NCI-H2107 (cell line): ENCODE measurements at regions not wholly inside any gene's neighbourhood (a gene's known extent, or its start where the extent isn't known, plus 50 kb on each side); places are given as distances from the start of the nearest gene placed in this dataset.
"Not testable (repeated sequence)": the region's sequence is repeated elsewhere in the genome, so short reads cannot be mapped to it uniquely, and the experiment has no call there.

Experiments
- DNase-seq: peaks from one replicate; lab custom pipeline; 2025; lab: John Stamatoyannopoulos, UW

DNA sequence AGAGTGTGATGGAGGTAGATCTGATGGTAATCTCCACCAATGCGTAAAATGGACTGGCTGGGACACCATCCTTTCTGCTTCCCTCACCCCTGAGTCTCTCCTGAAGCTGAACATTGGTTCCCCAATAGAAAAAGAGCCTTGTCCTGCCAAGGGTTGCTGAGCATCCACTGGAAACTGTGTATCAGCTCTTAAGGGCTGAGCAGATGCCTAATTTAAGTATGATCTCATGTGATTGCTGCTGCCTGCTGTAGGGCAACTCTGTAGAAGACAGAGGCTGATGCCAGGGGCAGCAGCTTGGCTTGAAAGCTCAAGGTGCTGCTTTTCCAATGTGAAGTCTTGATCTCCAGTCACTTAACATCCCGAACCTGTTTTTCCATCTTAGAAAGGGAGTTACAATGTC lies 310.3 kb upstream of the CCL2 start:
- no peak for DNase-seq

DNA sequence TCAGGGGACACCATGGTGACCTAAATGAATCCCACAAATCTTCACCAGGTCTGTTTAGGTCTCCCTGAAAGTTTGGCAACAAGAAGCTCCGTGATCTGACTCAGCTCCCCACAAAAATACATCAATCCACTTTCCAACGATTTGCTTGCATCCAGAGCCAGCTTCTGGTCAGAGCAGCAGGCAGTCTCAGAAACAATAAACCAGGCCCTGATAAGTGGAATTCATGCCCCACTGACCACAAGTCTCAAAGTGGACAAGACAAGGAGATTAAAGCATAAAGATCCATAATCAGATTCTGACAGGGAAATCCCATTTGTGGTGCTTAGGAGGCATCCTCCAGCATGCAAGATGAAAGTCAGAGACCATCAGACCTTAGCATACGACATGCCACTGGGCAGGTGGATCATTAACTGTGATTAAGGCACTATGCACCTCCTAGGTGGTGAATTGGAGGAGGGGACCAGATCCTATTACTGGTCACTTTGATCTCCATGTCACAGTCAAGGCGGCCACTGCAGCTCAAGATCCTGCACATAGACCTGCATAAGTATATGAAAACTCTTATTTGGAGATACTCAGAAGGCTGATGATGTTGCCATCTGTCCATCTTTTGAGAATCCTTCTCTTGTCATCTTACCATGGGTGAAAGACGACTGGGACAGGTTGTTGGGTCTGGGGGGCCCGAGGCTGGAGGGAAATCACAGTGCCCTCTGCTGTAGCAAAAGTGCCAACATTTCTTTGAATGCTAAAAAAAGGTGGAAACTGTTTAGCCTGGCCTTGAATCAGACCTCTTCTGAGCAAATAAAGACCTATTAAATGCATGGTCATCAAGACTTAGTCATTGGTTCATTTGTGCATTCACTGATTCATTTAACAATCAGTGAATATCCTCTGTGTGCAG lies 309.2 kb upstream of the CCL2 start:
- no peak for DNase-seq

DNA sequence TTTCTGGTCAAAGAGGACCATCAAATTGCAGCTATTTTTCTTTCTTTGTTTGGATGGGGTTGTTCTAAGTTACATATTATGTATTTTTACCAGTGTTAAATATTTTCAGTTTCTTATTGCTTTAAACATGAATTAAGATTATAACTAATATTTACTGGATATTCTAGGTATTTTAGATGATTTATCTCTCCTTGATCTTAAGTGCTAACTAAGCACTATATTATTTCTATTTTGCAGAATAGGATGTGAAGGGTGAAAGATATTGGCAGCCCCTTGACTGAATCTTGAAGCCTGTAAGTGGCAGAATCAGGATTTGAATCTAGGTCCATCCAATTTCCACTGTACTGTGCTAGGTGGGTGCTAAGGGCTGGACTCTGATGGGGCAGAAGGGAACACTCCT lies 307.3 kb upstream of the CCL2 start:
- no peak for DNase-seq

DNA sequence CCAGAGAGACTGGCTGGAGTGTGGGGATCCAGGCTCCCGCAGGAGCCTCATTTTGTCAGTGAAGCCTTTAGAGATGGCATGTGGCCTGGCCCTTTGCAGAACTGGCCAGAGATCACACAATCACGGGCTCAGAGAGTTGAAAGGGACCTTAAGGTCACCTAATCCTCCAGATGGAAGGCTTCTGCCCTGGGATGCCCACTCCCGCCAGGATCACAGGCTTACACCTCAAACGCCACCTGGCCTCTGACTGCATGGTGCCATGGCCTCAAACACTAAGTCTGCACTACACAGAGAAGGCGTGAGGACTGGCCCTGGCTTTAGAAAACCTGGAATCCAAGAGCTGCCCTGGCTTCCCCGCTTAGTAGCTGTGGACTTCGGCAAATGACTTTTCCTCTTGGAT lies 306.8 kb upstream of the CCL2 start:
- no peak for DNase-seq

DNA sequence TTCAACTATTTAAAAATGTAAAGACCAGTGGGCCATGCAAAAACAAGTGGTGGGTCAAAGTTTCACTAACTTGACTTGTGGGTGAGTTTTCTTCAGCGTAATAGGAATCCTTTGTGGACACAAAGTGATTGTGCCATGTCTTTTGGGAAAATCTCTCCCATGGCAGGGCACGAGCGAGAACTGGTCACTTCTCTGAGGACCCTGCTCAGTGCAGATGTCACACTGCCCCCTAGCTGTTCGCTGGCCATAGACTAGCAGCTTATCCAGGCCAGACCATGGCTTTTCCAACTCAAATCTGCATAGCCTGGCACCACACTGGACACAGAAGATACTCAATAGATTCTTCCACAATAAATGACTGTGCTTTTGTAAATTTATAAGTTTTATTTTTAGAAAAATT lies 306.0 kb upstream of the CCL2 start:
- no peak for DNase-seq

DNA sequence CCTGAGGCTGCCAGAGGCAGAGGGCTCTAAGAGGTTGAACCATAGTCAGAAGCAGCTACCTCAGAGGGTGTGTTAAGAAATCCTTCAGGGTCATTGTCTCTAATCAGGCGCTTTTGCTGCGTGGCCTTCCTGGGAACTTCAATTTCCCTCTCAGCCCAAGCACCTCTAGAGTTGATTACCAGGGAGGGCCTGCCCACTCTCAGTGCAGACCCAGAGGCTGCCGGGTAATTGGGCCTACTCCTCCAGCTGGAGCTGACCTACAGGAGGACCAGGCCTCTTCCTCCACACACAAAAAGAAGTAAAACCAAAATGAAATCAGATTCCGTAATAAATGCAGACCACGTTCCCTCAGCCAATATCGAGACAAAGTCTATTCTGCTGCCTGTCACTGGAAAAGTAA lies 305.0 kb upstream of the CCL2 start:
- no peak for DNase-seq

DNA sequence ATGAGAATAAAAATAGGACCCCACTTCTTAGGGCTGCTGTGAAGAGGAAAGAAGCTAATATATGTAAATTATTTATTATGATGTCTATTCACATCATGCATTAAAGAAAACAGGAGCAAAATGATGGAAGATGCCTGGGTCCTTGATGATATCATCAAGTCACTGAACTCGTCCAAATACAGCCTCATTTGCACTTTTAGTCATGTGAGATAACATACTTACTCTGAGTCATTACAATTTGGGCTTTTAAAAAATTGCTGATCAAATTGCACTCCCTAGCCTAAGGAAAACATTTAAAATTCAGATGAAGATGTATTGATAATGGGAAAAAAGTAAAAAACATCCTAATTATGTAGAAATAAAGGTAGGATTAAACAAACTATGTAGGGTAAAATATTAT lies 302.7 kb upstream of the CCL2 start:
- no peak for DNase-seq

DNA sequence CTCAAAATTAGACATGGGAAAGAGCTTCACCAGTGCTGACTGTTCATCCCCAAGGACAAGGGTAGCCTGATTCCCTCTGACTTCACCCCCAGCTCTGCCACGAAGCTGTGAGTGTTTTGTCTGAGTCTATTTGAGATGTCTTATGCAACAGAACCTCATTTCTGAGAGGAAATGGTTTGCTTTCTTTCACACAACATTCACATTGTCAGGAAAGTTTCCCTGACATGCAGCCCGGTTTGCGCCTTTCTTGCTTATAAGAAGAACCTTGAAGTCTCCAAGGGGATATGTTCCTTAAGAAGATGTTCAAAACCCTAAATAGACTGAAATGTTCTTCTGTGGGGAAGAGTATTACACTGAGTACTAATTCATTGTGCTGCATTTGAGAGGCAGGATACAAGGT lies 300.5 kb upstream of the CCL2 start:
- no peak for DNase-seq

DNA sequence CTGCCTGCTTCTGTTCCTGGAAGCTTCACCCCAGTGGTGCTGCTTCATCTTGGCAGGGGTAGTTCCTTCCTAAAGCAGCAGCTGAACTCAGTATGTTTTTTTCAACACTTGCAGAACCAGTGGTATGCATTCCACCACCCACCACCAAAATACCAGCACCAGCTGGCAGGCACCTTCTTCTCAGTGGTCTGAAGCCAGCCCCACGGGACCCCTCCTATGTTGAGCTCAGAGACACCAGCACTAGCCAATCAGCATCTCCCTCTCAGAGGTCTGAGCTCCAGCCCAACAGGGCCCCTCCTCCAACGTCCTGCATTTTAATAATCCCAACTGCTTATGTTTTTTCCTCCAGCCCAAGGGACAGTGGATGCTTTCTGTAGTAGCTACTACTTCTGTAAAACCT lies 299.6 kb upstream of the CCL2 start:
- no peak for DNase-seq

DNA sequence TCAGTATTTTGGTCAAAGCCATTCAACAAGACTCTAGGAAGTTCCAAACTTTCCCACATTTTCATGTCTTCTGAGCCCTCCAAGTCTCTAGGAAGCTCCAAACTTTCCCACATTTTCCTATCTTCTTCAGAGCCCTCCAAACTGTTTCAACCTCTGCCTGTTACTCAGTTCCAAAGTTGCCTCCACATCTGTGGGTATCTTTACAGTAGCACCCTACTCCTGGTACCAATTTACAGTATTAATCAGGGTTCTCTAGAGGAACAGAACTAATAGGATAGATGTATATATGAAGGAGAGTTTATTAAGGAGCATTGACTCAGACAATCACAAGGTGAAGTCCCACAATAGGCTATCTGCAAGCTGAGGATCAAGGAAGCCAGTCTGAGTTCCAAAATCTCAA lies 296.0 kb upstream of the CCL2 start:
- DNase-seq = not testable (repeated sequence)

DNA sequence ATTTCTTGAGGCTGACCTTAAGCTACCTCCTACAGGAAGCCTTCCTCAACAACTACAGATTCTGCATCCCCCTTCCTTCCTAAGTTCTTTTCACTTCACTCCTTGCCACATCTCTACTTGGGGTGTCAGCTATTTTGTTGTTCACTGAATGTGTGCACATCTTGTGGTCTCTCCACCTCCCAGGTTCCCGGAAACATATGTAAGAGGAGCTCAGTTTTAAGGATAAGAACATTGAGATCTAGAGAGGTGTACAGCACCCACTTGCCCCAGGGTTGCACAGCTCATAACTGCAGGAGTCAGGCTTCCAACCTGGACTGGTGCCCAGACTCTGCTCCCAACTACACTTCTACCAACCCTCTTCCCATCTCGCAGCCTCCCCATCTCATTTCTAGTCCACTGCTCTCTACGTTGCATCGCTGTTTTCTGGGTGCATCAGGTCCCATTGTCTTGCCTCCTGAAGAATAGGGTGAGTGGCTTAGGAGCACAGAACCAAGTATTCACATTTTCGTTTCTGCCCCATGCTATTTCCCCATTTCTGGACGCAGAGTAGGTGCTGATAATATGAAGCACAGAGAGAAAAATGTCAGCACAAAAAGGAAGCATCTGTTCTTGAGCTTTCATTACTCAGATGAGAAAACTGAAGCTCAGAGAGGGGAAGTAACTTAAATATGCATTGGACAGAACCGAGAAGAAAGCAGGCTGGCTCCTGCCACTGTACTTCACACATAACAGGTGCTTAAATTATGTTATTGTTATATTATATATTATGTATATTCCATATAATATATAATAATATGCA lies 292.0 kb upstream of the CCL2 start:
- DNase-seq = no peak

DNA sequence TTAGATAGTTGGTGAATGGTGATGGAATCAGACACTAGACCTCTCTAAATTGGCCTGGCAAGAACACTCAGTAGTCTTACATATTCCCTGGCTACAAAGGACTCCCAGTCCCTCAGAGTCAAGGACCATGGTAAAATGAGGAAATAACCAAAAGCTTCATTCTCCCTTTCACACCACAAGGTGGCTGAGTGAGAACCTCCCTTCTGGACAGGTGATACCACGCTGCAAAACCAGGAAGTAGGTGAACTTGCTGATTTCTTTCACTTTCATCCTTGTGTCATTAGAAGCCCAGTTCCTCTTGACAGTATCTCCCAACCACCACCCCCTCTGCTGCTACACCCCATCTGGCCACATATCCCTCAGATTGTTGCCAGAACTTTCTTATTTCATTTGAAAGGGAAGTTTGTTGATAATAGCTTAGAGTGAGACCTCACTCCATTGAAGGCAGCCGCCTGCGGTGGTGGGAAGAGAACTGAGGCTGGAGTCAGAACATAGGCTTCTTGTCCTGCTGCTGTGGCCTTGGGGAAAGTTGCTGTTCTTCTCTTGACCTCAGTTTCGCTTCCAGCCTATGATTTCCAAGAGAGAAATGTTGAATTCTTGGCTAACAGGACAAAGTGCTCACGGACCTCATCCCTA lies 290.6 kb upstream of the CCL2 start:
- no peak for DNase-seq

DNA sequence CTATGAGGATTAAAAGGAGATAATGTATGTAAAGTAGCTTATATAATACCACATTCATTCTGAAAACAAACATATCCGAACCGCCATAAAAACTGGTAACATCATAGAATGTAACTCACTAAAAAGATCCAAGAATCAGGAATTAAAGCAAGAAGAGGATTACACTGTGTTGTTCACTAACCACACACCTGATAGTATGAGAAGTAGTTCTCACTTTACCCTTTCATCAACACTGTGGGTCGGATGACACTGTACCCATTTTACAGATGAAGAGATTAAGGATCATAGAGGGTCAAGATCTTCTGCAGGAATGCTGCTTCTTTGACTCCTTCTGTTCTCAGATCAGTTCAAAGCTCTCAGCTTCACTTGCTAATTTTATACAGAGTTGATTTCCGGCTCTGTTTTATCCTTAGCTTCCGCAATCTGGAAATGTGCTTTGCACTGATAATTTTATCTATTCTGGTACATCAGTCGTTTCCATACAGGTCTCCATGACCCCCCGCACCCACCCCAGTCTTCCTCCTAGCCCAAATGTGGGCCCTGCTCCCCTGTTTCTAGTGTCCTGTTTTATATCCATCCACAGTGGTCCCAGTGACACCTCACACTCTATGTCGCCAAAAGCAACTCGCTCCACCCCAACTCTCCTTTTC lies 288.6 kb upstream of the CCL2 start:
- DNase-seq = no peak

DNA sequence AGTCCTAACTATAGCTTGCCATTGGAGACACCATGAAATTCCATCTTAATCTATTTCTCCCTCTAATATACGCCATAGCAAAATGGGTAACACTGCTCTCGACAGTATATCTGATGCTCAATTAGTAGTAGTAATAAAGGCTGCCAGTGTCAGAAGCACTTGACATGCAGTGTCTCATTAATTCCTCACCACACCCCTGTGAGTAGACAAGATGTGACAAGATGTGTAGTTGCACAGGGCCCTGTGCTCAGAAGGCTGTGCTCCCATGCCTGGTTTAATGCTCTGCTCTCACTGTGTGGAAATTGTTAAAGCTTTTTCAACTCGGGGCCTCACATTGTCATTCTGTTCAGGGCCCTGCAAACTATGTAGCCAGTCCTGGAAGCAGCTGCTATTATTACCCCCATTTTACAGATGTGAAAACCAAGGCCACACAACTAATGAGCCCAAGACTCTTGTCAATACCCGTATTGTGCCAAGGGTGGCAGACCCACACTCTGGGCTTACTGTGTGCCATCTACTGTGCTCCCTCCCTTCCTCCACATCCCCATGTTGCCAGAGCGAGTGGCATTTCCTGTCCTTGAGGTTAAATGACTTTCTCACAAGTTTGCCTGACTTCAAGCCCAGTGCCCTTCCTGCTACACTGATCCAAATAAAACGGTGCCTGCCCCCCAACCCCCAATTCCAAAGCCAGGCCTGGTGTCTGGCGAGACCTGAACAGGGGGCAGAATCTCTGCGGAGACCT lies 287.3 kb upstream of the CCL2 start:
- DNase-seq = no peak

DNA sequence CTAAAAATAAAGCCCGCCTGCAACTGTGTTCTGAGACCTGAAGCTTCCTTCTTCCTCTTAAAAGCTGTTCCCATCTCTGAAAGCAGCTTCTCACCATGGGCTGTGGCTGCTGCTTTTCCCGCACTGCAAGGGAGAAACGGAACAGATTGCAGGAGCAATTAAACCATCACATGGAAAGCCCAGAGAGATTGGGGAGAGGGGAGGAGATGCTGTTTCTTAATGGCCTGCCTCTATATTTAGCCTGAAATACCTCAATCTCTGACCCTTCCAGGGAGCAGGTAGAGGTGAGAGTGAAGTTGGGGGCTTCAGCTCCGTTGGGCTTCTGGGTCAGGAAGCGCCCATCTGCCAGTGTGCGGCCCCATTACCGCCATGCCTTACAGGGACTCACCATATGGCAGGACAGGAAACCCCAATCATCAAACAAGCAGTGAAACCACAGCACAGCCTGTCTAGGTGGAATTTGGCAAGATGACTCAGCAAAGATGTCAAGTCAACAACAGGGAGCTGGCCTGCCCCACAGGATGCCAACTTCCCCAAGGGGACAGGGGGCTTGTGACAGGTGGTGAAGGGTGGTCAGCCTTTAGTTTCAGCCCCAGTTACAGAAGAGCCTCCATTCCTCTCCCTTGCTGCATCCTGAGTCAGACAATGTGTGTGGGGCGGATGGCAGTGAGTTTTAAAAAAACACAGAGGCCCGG lies 286.6 kb upstream of the CCL2 start:
- no peak for DNase-seq

DNA sequence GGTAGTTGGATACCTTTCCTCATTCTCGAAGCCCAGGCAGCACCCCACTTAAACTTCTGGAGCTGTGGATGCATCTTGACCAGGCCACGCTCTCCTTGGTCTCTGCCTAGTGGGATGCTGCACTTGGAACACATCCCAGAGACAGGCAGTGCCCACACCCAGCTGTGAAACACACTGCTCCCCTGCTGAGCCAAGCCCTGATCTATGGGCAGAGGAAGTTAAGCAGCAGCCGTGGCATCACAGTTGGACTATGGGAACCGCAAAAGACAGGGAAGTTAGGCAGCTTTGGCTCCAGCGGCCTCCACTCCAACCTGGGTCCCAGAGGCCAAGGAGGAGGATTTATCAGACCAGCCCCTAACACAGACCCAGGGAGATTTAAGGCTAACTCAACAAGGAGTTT lies 284.8 kb upstream of the CCL2 start:
- no peak for DNase-seq

DNA sequence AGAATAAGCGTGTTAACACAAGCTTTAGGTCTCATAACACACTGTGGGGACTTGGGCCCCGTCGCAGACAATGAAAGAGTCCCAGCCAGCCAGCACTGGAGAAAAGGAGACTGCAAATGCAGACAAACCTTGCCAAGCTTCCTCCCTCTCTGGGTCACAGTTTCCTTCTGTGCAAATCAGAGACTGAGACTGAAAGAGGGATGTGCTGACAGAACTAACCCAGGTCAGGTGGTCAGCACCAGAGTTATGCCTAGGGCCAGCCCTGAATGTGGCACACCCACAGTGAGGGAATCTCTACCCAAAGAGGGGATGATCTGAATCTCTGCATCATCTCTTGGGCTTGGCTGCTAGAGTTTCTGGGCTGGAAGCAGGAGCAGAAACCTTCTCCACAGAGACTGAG lies 282.3 kb upstream of the CCL2 start:
- no peak for DNase-seq

DNA sequence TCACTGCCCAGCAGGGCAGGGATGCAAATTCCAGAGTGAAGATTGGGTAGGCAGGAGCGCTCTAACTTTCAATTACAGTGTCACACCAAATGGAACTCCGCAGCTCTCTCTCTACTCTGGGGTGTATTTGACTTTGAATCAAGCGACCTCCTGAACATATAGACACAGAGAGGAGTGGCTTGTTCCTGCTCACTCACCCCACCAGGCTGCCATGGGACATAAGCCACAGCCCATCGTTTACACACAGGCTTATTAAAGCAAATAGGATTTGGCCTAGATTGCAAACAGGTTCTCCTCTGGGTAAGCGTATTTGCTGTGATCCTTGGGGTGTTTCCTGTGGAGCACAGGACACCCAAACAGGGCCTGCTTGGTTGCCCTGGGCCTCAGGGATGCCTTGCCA lies 281.6 kb upstream of the CCL2 start:
- DNase-seq = no peak

DNA sequence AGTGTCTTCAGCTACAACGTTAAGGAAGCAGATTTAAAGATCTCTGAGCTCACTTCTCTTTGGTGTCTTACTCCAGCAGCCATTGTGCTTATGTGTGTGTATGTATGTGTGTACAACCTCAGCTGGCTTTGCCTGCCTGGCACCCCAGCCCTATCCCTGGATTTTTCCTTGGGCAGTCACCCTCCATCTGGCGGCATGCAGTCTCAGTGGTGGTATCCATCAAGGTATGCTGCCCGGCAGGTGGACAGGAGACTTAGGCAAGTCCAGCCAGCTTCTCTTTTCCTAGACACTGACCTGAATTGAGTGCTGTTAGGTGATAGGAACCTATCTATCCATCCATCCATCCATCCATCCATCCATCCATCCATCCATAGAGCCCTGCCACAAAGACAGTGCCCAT lies 280.8 kb upstream of the CCL2 start:
- DNase-seq = no peak

DNA sequence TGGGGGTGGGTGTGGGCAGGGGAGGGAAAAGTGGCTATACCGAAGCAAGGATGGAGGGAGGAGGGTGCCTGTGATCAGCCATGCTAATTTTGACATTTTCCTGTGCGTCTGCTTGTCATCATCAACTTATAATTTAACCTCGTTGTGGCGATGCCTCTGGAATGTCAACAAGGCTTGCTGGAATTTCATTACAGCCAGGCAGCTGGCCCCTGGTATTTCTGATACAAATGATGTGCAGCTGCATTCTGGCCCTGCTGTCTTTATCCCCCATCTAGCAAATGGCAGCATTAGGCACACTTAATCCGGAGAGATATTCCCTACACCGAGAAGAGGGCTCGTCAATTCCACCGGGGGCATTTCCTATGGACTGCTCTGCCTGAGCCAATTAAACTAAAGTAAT lies 278.3 kb upstream of the CCL2 start:
- DNase-seq = no peak
